OCI-LY1 (cell line): ENCODE measurements at regions not wholly inside any gene's neighbourhood (a gene's known extent, or its start where the extent isn't known, plus 50 kb on each side); places are given as distances from the start of the nearest gene placed in this dataset.
"Not testable (repeated sequence)": the region's sequence is repeated elsewhere in the genome, so short reads cannot be mapped to it uniquely, and the experiment has no call there.

Experiments used
- EZH2 ChIP-seq: fragments of 200-600 bp; sonication (generic), shearing (Covaris generic); IDR thresholded peaks from 2 replicates; pipeline ENCODE4 v1.8.0; 2017; ENCODE audit warnings: borderline replicate concordance, mixed run types, mild to moderate bottlenecking, antibody characterized with exemption, low read length, moderate library complexity, mixed read lengths
- TF ChIP-seq, protein P1 (sequence below): fragments of 200-600 bp; sonication (generic), shearing (Covaris generic); IDR thresholded peaks from 2 replicates; pipeline ENCODE4 v1.5.1; 2017; ENCODE audit warnings: mild to moderate bottlenecking, antibody characterized with exemption, low read length, moderate library complexity, mixed read lengths

GRCh38 chr16:29194185-29194844 is 209.5 kb downstream of the LAT start:
- TF ChIP-seq EZH2, result not testable (repeated sequence)
- TF ChIP-seq, protein P1, sequence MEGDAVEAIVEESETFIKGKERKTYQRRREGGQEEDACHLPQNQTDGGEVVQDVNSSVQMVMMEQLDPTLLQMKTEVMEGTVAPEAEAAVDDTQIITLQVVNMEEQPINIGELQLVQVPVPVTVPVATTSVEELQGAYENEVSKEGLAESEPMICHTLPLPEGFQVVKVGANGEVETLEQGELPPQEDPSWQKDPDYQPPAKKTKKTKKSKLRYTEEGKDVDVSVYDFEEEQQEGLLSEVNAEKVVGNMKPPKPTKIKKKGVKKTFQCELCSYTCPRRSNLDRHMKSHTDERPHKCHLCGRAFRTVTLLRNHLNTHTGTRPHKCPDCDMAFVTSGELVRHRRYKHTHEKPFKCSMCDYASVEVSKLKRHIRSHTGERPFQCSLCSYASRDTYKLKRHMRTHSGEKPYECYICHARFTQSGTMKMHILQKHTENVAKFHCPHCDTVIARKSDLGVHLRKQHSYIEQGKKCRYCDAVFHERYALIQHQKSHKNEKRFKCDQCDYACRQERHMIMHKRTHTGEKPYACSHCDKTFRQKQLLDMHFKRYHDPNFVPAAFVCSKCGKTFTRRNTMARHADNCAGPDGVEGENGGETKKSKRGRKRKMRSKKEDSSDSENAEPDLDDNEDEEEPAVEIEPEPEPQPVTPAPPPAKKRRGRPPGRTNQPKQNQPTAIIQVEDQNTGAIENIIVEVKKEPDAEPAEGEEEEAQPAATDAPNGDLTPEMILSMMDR, result not testable (repeated sequence)
